Neuronal stem cell (in vitro differentiated cells): ENCODE measurements at regions not wholly inside any gene's neighbourhood (a gene's known extent, or its start where the extent isn't known, plus 50 kb on each side); places are given as distances from the start of the nearest gene placed in this dataset.
A peak's percentile ranks its signal among the peaks of the same experiment; 100 is the strongest.

Experiments
- DNase-seq: peaks from one replicate; pipeline ENCODE4 v3.0.0-alpha.2; 2013; ENCODE audit warnings: low spot score
- H2AFZ ChIP-seq: one replicate; pipeline ENCODE4 v1.6.1; 2013; ENCODE audit warnings: mild to moderate bottlenecking, low read length, inconsistent platforms
- H2AK5ac ChIP-seq: 2 replicates; pipeline ENCODE4 v1.6.1; 2013; ENCODE audit warnings: low read depth, mild to moderate bottlenecking, inconsistent platforms, low read length, moderate library complexity, mixed read lengths
- H2BK120ac ChIP-seq: 2 replicates; pipeline ENCODE4 v1.6.1; 2013; ENCODE audit warnings: low read depth, mild to moderate bottlenecking, inconsistent platforms, low read length, moderate library complexity, mixed read lengths
- H2BK12ac ChIP-seq: one replicate; pipeline ENCODE4 v1.6.1; 2013; ENCODE audit warnings: low read length, inconsistent platforms
- H2BK15ac ChIP-seq: 2 replicates; pipeline ENCODE4 v1.6.1; 2013; ENCODE audit warnings: mild to moderate bottlenecking, low read length, inconsistent platforms, mixed read lengths
- H2BK5ac ChIP-seq: one replicate; pipeline ENCODE4 v1.6.1; 2013; ENCODE audit warnings: inconsistent platforms, mild to moderate bottlenecking, low read length, moderate library complexity
- H3K14ac ChIP-seq: one replicate; pipeline ENCODE4 v1.6.1; 2013; ENCODE audit warnings: low read length, inconsistent platforms
- H3K18ac ChIP-seq: 2 replicates; pipeline ENCODE4 v1.6.1; 2013; ENCODE audit warnings: low read length, inconsistent platforms
- H3K23ac ChIP-seq: 2 replicates; pipeline ENCODE4 v1.6.1; 2013; ENCODE audit warnings: low read depth, mild to moderate bottlenecking, mixed read lengths, low read length, inconsistent platforms; ENCODE audit not compliant: poor library complexity
- H3K27ac ChIP-seq: replicated peaks from 3 replicates; pipeline ENCODE4 v1.5.1; 2013; ENCODE audit warnings: low read length, inconsistent platforms
- H3K27me3 ChIP-seq, 3 experiments: 2 replicates each; pipeline ENCODE4 v1.6.1; 2013; ENCODE audit warnings: low read length in 3 of 3, mild to moderate bottlenecking in 2 of 3, inconsistent platforms in 1 of 3, low read depth in 1 of 3, mixed read lengths in 1 of 3, moderate library complexity in 1 of 3; ENCODE audit not compliant: control insufficient read depth in 3 of 3, insufficient read depth in 3 of 3
- H3K36me3 ChIP-seq, 2 donors: replicated peaks in 1 of 2; 2 replicates each; pipeline ENCODE4 v1.6.1; 2013; ENCODE audit warnings: low read length in 2 of 2; ENCODE audit not compliant: control insufficient read depth in 2 of 2, insufficient read depth in 2 of 2
- H3K4ac ChIP-seq: 2 replicates; pipeline ENCODE4 v1.6.1; 2013; ENCODE audit warnings: inconsistent platforms, mild to moderate bottlenecking, low read length, moderate library complexity
- H3K4me1 ChIP-seq, 2 donors: 1 replicate in 1 of 2; 2 replicates in 1 of 2; pipeline ENCODE4 v1.6.1; 2013; ENCODE audit warnings: low read length in 2 of 2, low read depth in 1 of 2; ENCODE audit not compliant: control insufficient read depth in 2 of 2, insufficient read depth in 1 of 2
- H3K4me2 ChIP-seq: one replicate; pipeline ENCODE4 v1.6.1; 2013; ENCODE audit warnings: mild to moderate bottlenecking, low read length, inconsistent platforms; ENCODE audit not compliant: insufficient read depth, poor library complexity, severe bottlenecking
- H3K4me3 ChIP-seq, 2 donors: 2 replicates each; pipeline ENCODE4 v1.5.1; 2013; ENCODE audit warnings: low read length in 2 of 2, mild to moderate bottlenecking in 2 of 2, inconsistent platforms in 1 of 2, moderate library complexity in 1 of 2
- H3K79me1 ChIP-seq: one replicate; pipeline ENCODE4 v1.6.1; 2013; ENCODE audit warnings: low read depth, mild to moderate bottlenecking, inconsistent platforms, low read length, moderate library complexity
- H3K9ac ChIP-seq: one replicate; pipeline ENCODE4 v1.6.1; 2013; ENCODE audit warnings: mild to moderate bottlenecking, low read depth, low read length, inconsistent platforms; ENCODE audit not compliant: poor library complexity
- H3K9me3 ChIP-seq, 2 donors: replicated peaks in 1 of 2; 2 replicates each; pipeline versions ENCODE3 to v1.6.1; 2013; ENCODE audit warnings: low read length in 2 of 2, mild to moderate bottlenecking in 2 of 2, inconsistent platforms in 1 of 2, low read depth in 1 of 2, mixed read lengths in 1 of 2, moderate library complexity in 1 of 2; ENCODE audit not compliant: control insufficient read depth in 2 of 2, insufficient read depth in 1 of 2
- H4K8ac ChIP-seq: one replicate; pipeline ENCODE4 v1.6.1; 2013; ENCODE audit warnings: low read depth, mild to moderate bottlenecking, inconsistent platforms, low read length, moderate library complexity
- H4K91ac ChIP-seq: one replicate; pipeline ENCODE4 v1.6.1; 2013; ENCODE audit warnings: low read length, low read depth, mild to moderate bottlenecking, inconsistent platforms; ENCODE audit not compliant: poor library complexity
- WGBS, 2 donors: extraction: QIAGEN DNeasy Blood & Tissue Kit; methylation state at CpG; one replicate each; pipeline ENCODE4 v1.1.7; 2013; ENCODE audit warnings: missing lambda C conversion rate in 2 of 2, mixed read lengths in 1 of 2; ENCODE audit not compliant: insufficient read length in 2 of 2, insufficient replicate concordance in 1 of 2; ENCODE audit errors: extremely low coverage in 2 of 2; 5-methylcytosine and 5-hydroxymethylcytosine counted together

DNA sequence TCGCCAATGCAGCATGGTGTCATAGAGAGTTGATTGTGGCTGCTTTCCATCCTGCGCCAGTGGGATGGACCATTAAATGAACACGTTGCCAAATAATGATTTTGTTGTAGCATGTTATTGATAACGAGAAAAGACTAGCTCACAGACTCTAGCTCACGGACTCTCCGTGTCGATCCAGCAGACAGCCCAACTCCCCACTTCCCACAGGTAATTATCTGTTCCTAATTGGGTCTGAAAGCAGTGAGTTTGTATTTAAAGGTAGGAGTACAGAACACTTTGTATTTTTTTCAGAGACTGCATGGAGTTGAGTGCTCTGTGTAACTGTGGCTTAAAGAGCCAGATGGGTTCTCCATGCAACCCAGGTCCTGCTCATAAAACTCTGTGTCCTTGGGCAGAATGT is 1250.5 kb downstream of the TYW1 start:
- Histone ChIP-seq H3K27ac (no peak overlapping the region), H2AK5ac (no peak overlapping the region), H3K4me1 (peaks cover 0 to 6% of the 10 kb centered on the region in 2 donors), H3K9me3 (peaks cover 0 to 4% of the 10 kb centered on the region in 2 donors), H2BK12ac (no peak overlapping the region), H3K79me1 (no peaks in the 10 kb centered on the region), H3K18ac (no peak overlapping the region), H3K4ac (no peak overlapping the region), H3K36me3 (no peaks in the 10 kb centered on the region), H2BK120ac (no peak overlapping the region), H3K4me3 (no peak overlapping the region), H3K14ac (peak overlapping the region; percentile 3), H2BK15ac (no peak overlapping the region), H2BK5ac (no peak overlapping the region), H3K23ac (no peak overlapping the region), H3K27me3 (no peaks in the 10 kb centered on the region), H2AFZ (no peak overlapping the region), H3K9ac (no peak overlapping the region), H3K4me2 (no peak overlapping the region), H4K8ac (no peak overlapping the region), H4K91ac (no peak overlapping the region)
- no CpG with 5 or more reads among the region's 7 CpGs for WGBS, 2 donors
- DNase-seq, result no peak

DNA sequence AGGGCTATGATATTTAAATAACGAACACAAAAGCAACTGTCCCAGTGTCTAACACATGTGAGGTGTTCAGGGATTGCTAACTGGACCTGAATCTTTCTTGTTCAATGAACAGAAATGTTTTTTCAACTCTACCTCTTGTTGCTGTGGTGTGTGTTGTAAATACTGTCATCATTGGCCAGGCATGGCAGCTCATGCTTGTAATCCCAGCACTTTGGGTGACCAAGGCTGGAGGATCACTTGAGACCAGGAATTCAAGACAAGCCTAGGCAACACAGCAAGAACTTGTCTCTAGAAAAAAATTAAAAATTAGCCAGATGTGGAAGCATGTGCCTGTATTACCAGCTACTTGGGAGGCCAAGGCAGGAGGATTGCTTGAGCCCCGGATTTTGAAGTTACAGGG is 1250.9 kb downstream of the TYW1 start:
- Histone ChIP-seq H3K36me3 (no peaks in the 10 kb centered on the region), H3K4me1 (peaks cover 0 to 6% of the 10 kb centered on the region in 2 donors), H3K14ac (no peak overlapping the region), H4K91ac (no peak overlapping the region), H3K4me2 (no peak overlapping the region), H3K18ac (no peak overlapping the region), H3K9ac (no peak overlapping the region), H2AK5ac (no peak overlapping the region), H3K79me1 (no peaks in the 10 kb centered on the region), H3K27me3 (no peaks in the 10 kb centered on the region), H4K8ac (no peak overlapping the region), H3K27ac (no peak overlapping the region), H3K9me3 (peaks cover 0 to 4% of the 10 kb centered on the region in 2 donors), H2AFZ (no peak overlapping the region), H2BK120ac (no peak overlapping the region), H3K4me3 (no peak overlapping the region), H2BK12ac (no peak overlapping the region), H2BK5ac (no peak overlapping the region), H3K23ac (no peak overlapping the region), H2BK15ac (no peak overlapping the region), H3K4ac (no peak overlapping the region)
- DNase-seq, result no peak
- no CpG with 5 or more reads among the region's 2 CpGs for WGBS, 2 donors

DNA sequence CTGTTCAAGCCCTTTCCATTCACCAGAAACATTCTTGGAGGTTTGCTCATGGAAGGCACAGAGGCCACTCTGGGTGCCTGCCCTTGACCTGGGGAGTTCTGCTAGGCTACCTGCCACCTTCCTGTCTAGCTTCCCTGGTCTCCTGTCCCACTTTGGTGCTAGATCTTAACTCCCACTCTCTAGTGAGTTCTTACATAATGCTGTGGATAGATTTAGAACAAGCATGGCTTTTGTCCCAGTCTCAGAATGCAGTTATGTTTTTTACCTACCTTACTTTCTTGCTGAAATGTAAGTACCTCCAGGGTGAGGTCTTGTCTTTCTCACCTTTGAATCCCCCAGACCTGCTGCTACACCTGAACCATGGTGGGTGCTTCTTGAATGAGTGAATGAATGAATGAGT is 1252.3 kb downstream of the TYW1 start:
- H2AFZ ChIP-seq, result no peak overlapping the region
- H4K8ac ChIP-seq, result no peak overlapping the region
- no peak overlapping the region for H2BK12ac ChIP-seq
- no peaks in the 10 kb centered on the region for H3K79me1 ChIP-seq
- no peak overlapping the region for H3K18ac ChIP-seq
- H3K4me3 ChIP-seq, result no peak overlapping the region
- no peak overlapping the region for H3K14ac ChIP-seq
- no peak overlapping the region for H3K4me2 ChIP-seq
- no peak overlapping the region for H3K23ac ChIP-seq
- no peak overlapping the region for H2BK5ac ChIP-seq
- H3K9ac ChIP-seq, result no peak overlapping the region
- H3K4ac ChIP-seq, result no peak overlapping the region
- H3K4me1 ChIP-seq, result peaks cover 0 to 6% of the 10 kb centered on the region in 2 donors
- no peak overlapping the region for H4K91ac ChIP-seq
- DNase-seq, result no peak
- no peak overlapping the region for H2AK5ac ChIP-seq
- peaks cover 0 to 4% of the 10 kb centered on the region in 2 donors for H3K9me3 ChIP-seq
- no peak overlapping the region for H2BK15ac ChIP-seq
- no peaks in the 10 kb centered on the region for H3K36me3 ChIP-seq
- no peaks in the 10 kb centered on the region for H3K27me3 ChIP-seq
- no peak overlapping the region for H2BK120ac ChIP-seq
- no peak overlapping the region for H3K27ac ChIP-seq

DNA sequence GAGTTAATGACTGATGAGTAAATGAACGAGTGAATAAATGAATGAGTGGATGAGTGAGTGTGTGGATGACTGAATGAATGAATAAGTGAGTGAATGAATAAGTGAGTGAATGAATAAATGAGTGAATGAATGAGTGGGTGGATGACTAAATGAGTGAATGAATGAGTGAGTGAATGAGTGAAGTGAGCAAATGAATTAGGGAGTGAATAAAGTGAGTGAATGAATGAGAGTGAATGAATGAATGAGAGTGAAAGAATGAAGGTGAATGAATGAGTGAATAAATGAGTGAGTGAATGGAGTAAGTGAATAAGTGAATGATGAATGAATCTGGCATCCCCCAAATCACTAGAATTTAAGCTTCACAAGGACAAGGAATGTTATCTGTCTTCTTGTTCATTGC is 1253.0 kb downstream of the TYW1 start:
- no peaks in the 10 kb centered on the region for H3K36me3 ChIP-seq
- no peak overlapping the region for H3K23ac ChIP-seq
- no peak overlapping the region for H3K4me2 ChIP-seq
- no peak overlapping the region for H2BK120ac ChIP-seq
- H3K4me3 ChIP-seq, result no peak overlapping the region
- H3K27me3 ChIP-seq, result no peaks in the 10 kb centered on the region
- H4K8ac ChIP-seq, result no peak overlapping the region
- H2BK5ac ChIP-seq, result no peak overlapping the region
- H2BK15ac ChIP-seq, result no peak overlapping the region
- DNase-seq, result no peak
- H3K4ac ChIP-seq, result no peak overlapping the region
- no peak overlapping the region for H3K9ac ChIP-seq
- peaks cover 0 to 4% of the 10 kb centered on the region in 2 donors for H3K9me3 ChIP-seq
- no peak overlapping the region for H2AK5ac ChIP-seq
- H3K79me1 ChIP-seq, result no peaks in the 10 kb centered on the region
- no peak overlapping the region for H3K27ac ChIP-seq
- H2AFZ ChIP-seq, result no peak overlapping the region
- H2BK12ac ChIP-seq, result no peak overlapping the region
- H4K91ac ChIP-seq, result no peak overlapping the region
- H3K4me1 ChIP-seq, result peaks cover 0 to 6% of the 10 kb centered on the region in 2 donors
- 100% methylated on average over 1 of the region's 1 CpG; no CpG with 5 or more reads in 1 of the 2 donors for WGBS, 2 donors
- H3K18ac ChIP-seq, result no peak overlapping the region
- H3K14ac ChIP-seq, result no peak overlapping the region
